Trophoblast cell (in vitro differentiated cells and primary cell): ENCODE measurements at regions not wholly inside any gene's neighbourhood (a gene's known extent, or its start where the extent isn't known, plus 50 kb on each side); places are given as distances from the start of the nearest gene placed in this dataset.

Source experiments
- DNase-seq, 2 donors: peaks; one replicate each; pipeline ENCODE4 v3.0.0-alpha.2; 2016
- H2AFZ ChIP-seq: 2 replicates; pipeline ENCODE4 v1.6.1; 2013; ENCODE audit warnings: low read length, moderate library complexity, mild to moderate bottlenecking; ENCODE audit not compliant: insufficient read depth, poor library complexity
- H2AK5ac ChIP-seq: 2 replicates; pipeline ENCODE4 v1.6.1; 2013; ENCODE audit warnings: mild to moderate bottlenecking, low read length
- H2BK120ac ChIP-seq: 2 replicates; pipeline ENCODE4 v1.6.1; 2013; ENCODE audit warnings: low read length, mild to moderate bottlenecking, moderate library complexity; ENCODE audit not compliant: insufficient read depth, poor library complexity
- H2BK12ac ChIP-seq: 2 replicates; pipeline ENCODE4 v1.6.1; 2013; ENCODE audit warnings: mild to moderate bottlenecking, low read length, moderate library complexity
- H2BK5ac ChIP-seq: 2 replicates; pipeline ENCODE4 v1.6.1; 2013; ENCODE audit warnings: low read length, low read depth, moderate library complexity, mild to moderate bottlenecking; ENCODE audit not compliant: poor library complexity
- H3K14ac ChIP-seq: 2 replicates; pipeline ENCODE4 v1.6.1; 2013; ENCODE audit warnings: mild to moderate bottlenecking, low read length
- H3K18ac ChIP-seq: 2 replicates; pipeline ENCODE4 v1.6.1; 2013; ENCODE audit warnings: mild to moderate bottlenecking, low read length
- H3K23ac ChIP-seq: 2 replicates; pipeline ENCODE4 v1.6.1; 2013; ENCODE audit warnings: low read length
- H3K27ac ChIP-seq: 2 replicates; pipeline ENCODE4 v1.5.1; 2013; ENCODE audit warnings: low read depth, mild to moderate bottlenecking, inconsistent platforms, low read length, moderate library complexity
- H3K27me3 ChIP-seq: 2 replicates; pipeline ENCODE4 v1.6.1; 2013; ENCODE audit warnings: inconsistent platforms, mild to moderate bottlenecking, low read length, moderate library complexity; ENCODE audit not compliant: insufficient read depth
- H3K36me3 ChIP-seq, 2 experiments: 1 replicate in 1 of 2; 2 replicates in 1 of 2; pipeline ENCODE4 v1.6.1; 2013; ENCODE audit warnings: low read length in 2 of 2, mild to moderate bottlenecking in 2 of 2, moderate library complexity in 1 of 2; ENCODE audit not compliant: insufficient read depth in 2 of 2, control insufficient read depth in 1 of 2
- H3K4ac ChIP-seq: 2 replicates; pipeline ENCODE4 v1.6.1; 2013; ENCODE audit warnings: low read depth, mild to moderate bottlenecking, low read length, moderate library complexity
- H3K4me1 ChIP-seq, 2 experiments: 1 replicate in 1 of 2; 2 replicates in 1 of 2; pipeline ENCODE4 v1.6.1; 2013; ENCODE audit warnings: low read length in 2 of 2, mild to moderate bottlenecking in 2 of 2, moderate library complexity in 1 of 2; ENCODE audit not compliant: insufficient read depth in 2 of 2, control insufficient read depth in 1 of 2
- H3K4me2 ChIP-seq: 2 replicates; pipeline ENCODE4 v1.6.1; 2013; ENCODE audit warnings: inconsistent platforms, mild to moderate bottlenecking, low read length, moderate library complexity
- H3K4me3 ChIP-seq: 2 replicates; pipeline ENCODE4 v1.5.1; 2013; ENCODE audit warnings: mild to moderate bottlenecking, low read depth, low read length, inconsistent platforms
- H3K79me1 ChIP-seq: one replicate; pipeline ENCODE4 v1.6.1; 2013; ENCODE audit warnings: low read length
- H3K79me2 ChIP-seq: 2 replicates; pipeline ENCODE4 v1.6.1; 2013; ENCODE audit warnings: low read length, mild to moderate bottlenecking; ENCODE audit not compliant: control insufficient read depth, insufficient read depth, poor library complexity
- H3K9ac ChIP-seq: 2 replicates; pipeline ENCODE4 v1.6.1; 2013; ENCODE audit warnings: mild to moderate bottlenecking, low read length
- H3K9me3 ChIP-seq: 2 replicates; pipeline ENCODE4 v1.6.1; 2013; ENCODE audit warnings: low read depth, mild to moderate bottlenecking, control low read depth, inconsistent platforms, low read length; ENCODE audit not compliant: insufficient read depth
- H4K12ac ChIP-seq: 2 replicates; pipeline ENCODE4 v1.6.1; 2013; ENCODE audit warnings: low read depth, mild to moderate bottlenecking, low read length, moderate library complexity
- H4K8ac ChIP-seq: 2 replicates; pipeline ENCODE4 v1.6.1; 2013; ENCODE audit warnings: low read depth, mild to moderate bottlenecking, low read length, moderate library complexity
- H4K91ac ChIP-seq: one replicate; pipeline ENCODE4 v1.6.1; 2013; ENCODE audit warnings: low read depth, mild to moderate bottlenecking, low read length, moderate library complexity
- WGBS: extraction: QIAGEN DNeasy Blood & Tissue Kit; methylation state at CpG from one replicate; pipeline ENCODE4 v1.1.7; 2013; ENCODE audit warnings: missing lambda C conversion rate; ENCODE audit not compliant: insufficient read length, insufficient coverage; ENCODE audit errors: extremely low coverage; 5-methylcytosine and 5-hydroxymethylcytosine counted together

DNA sequence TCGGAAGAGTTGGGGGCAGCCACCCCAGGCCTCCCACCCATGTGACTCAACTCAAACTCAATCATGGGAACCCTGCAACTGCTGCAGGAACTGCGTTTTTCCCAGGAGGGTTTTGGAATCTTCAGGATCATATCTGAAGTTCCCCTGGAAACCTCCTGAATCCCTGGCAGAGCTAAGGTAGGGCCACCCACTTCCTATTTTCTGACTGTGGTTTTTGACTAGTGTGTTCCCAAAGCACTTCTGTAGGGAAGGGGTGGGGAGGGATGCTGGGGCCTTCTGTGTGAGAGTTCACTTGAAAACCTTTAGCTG lies 127.6 kb upstream of the UNC5B start:
- no peaks in the 10 kb centered on the region for H3K4me1 ChIP-seq
- no peak overlapping the region for H3K9ac ChIP-seq
- no peak overlapping the region for H4K12ac ChIP-seq
- H2BK5ac ChIP-seq: no peak overlapping the region
- H4K91ac ChIP-seq: no peak overlapping the region
- H3K14ac ChIP-seq: no peak overlapping the region
- no peaks in the 10 kb centered on the region for H3K79me2 ChIP-seq
- H2BK120ac ChIP-seq: no peak overlapping the region
- H3K79me1 ChIP-seq: no peaks in the 10 kb centered on the region
- H4K8ac ChIP-seq: no peak overlapping the region
- no peak overlapping the region for H3K23ac ChIP-seq
- H3K4ac ChIP-seq: no peak overlapping the region
- no peak overlapping the region for H3K4me3 ChIP-seq
- no CpG with 5 or more reads among the region's 2 CpGs for WGBS
- no peak overlapping the region for H3K27ac ChIP-seq
- no peak overlapping the region for H2AFZ ChIP-seq
- H3K18ac ChIP-seq: no peak overlapping the region
- H3K36me3 ChIP-seq: no peaks in the 10 kb centered on the region
- no peak overlapping the region for H2BK12ac ChIP-seq
- no peak for DNase-seq
- no peaks in the 10 kb centered on the region for H3K9me3 ChIP-seq
- no peaks in the 10 kb centered on the region for H3K27me3 ChIP-seq
- H3K4me2 ChIP-seq: no peak overlapping the region
- H2AK5ac ChIP-seq: no peak overlapping the region

DNA sequence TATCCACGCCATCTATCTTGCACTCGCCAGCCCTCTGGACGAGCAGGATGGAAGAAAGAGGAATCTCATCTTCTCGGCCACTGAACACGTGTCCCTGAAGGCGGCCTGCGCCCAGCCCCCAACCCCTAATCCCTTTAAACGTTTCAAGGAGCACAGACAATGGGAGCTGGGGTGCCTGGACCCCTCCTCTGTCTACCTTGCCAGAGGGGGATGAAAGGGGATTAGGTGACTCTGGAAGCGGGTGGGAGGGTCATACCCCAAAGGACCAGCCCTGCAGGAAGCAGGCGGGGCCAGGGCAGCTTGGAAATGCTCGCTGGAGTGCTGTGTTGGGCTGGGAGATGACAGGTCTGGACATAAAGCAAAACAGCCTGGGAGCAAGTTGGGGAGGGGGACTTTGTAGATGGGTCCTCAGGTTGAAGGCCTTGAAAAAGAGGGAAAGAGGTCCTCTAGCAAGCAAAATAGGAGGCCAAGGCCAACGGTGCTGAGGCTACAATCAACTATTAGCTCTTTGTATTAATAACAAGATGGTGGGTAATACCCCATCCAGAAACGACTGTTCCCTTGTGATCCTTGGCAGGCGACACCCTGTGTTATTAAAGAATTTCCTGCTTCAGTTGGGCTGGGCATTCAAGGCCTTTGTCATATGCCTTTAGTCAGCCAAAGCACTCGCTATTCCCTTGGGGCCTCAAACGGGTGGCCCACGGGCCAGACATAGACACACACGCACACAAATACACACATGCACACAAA lies 126.5 kb upstream of the UNC5B start:
- H3K9ac ChIP-seq: no peak overlapping the region
- H3K27ac ChIP-seq: no peak overlapping the region
- no peak overlapping the region for H3K4me3 ChIP-seq
- H2BK5ac ChIP-seq: no peak overlapping the region
- H3K27me3 ChIP-seq: no peaks in the 10 kb centered on the region
- H2AFZ ChIP-seq: no peak overlapping the region
- H4K8ac ChIP-seq: no peak overlapping the region
- no peaks in the 10 kb centered on the region for H3K36me3 ChIP-seq
- H2BK120ac ChIP-seq: no peak overlapping the region
- no peak overlapping the region for H3K23ac ChIP-seq
- H3K79me2 ChIP-seq: no peaks in the 10 kb centered on the region
- no peak overlapping the region for H3K14ac ChIP-seq
- H4K12ac ChIP-seq: no peak overlapping the region
- DNase-seq: no peak
- H2AK5ac ChIP-seq: no peak overlapping the region
- H3K4me2 ChIP-seq: no peak overlapping the region
- no peaks in the 10 kb centered on the region for H3K9me3 ChIP-seq
- no peak overlapping the region for H2BK12ac ChIP-seq
- no peak overlapping the region for H3K4ac ChIP-seq
- no peak overlapping the region for H4K91ac ChIP-seq
- H3K18ac ChIP-seq: no peak overlapping the region
- no peaks in the 10 kb centered on the region for H3K4me1 ChIP-seq
- WGBS: no CpG with 5 or more reads among the region's 18 CpGs
- H3K79me1 ChIP-seq: no peaks in the 10 kb centered on the region

DNA sequence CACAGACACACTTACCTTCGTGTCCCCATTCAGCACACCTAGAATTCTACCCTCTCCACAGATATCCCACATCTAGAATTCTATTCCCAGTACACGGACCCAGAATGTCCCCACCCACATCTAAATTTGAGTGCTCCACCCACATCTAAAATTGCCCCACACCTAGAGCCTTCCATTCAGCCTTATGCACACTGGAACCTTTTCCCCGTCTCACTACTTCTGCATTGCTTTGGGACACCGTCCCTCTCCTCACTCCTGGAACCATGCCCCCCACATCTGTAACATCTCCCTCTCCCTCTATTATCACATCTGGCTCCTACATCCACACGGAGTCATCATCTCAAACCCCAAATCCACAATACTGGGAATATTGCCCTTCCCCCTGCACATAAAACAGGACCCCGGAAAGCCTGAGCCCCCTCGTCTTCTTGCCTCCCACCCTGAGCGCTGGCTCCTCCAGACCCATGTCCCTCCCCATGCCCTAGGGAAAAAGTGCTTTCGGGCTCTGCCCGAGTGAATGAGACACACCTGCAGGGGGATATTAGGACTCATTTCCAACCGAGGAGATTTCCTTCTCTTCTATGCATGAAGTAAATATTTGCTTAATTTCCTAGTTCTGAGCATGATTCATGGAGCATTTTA lies 125.8 kb upstream of the UNC5B start:
- no peak overlapping the region for H2AFZ ChIP-seq
- H4K91ac ChIP-seq: no peak overlapping the region
- H3K4ac ChIP-seq: no peak overlapping the region
- H3K27me3 ChIP-seq: no peaks in the 10 kb centered on the region
- no peak overlapping the region for H4K12ac ChIP-seq
- no peak overlapping the region for H3K23ac ChIP-seq
- no peak overlapping the region for H3K18ac ChIP-seq
- DNase-seq: no peak
- H4K8ac ChIP-seq: no peak overlapping the region
- no peaks in the 10 kb centered on the region for H3K36me3 ChIP-seq
- WGBS: no CpG with 5 or more reads among the region's 11 CpGs
- no peak overlapping the region for H2BK5ac ChIP-seq
- H3K4me1 ChIP-seq: no peaks in the 10 kb centered on the region
- H2AK5ac ChIP-seq: no peak overlapping the region
- no peaks in the 10 kb centered on the region for H3K79me1 ChIP-seq
- H3K4me2 ChIP-seq: no peak overlapping the region
- H2BK12ac ChIP-seq: no peak overlapping the region
- H3K4me3 ChIP-seq: no peak overlapping the region
- no peak overlapping the region for H3K27ac ChIP-seq
- H3K14ac ChIP-seq: no peak overlapping the region
- no peaks in the 10 kb centered on the region for H3K9me3 ChIP-seq
- H3K9ac ChIP-seq: no peak overlapping the region
- no peaks in the 10 kb centered on the region for H3K79me2 ChIP-seq
- no peak overlapping the region for H2BK120ac ChIP-seq

DNA sequence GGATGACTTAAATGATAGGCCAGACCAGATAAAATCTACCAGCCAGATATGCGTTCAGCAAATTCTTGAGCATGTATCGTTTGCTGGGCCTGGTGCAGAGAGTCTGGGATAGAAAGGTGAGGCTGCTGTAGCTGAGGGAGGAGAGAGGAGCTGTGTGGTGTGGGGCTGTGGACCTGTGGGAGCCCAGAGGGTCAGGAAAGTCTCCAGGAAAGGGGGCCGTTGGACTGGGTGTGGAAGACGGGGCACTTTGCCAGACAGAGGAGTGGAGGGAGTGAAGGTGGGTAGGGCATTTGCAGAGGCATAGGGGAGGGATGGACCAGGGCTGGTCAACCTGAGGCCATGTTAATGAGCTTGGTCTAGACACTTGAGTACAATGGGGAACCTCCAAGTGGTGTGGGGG lies 124.7 kb upstream of the UNC5B start:
- Histone ChIP-seq H2BK120ac (no peak overlapping the region), H3K9me3 (no peaks in the 10 kb centered on the region), H3K79me2 (no peaks in the 10 kb centered on the region), H4K12ac (no peak overlapping the region), H3K14ac (no peak overlapping the region), H3K79me1 (no peaks in the 10 kb centered on the region), H3K18ac (no peak overlapping the region), H2AFZ (no peak overlapping the region), H3K9ac (no peak overlapping the region), H3K4me1 (no peaks in the 10 kb centered on the region), H3K27me3 (no peaks in the 10 kb centered on the region), H2AK5ac (no peak overlapping the region), H3K23ac (no peak overlapping the region), H4K8ac (no peak overlapping the region), H3K36me3 (no peaks in the 10 kb centered on the region), H3K4ac (no peak overlapping the region), H3K4me2 (no peak overlapping the region), H4K91ac (no peak overlapping the region), H2BK5ac (no peak overlapping the region), H3K4me3 (no peak overlapping the region), H2BK12ac (no peak overlapping the region), H3K27ac (no peak overlapping the region)
- DNase-seq: peak in 1 of 2 donors; percentile 7
- no CpG with 5 or more reads among the region's 4 CpGs for WGBS
